T-helper 2 cell treated with Interferon-gamma antibody and Interleukin-4, amounts not matched to agents 5 μg/mL and 100 μg/mL, for 36 hours (primary cell): ENCODE measurements at regions not wholly inside any gene's neighbourhood (a gene's known extent, or its start where the extent isn't known, plus 50 kb on each side); places are given as distances from the start of the nearest gene placed in this dataset.

Source experiments
- DNase-seq: peaks from one replicate; pipeline ENCODE4 v3.0.0; 2021; ENCODE audit warnings: low spot score
- H3K27ac Mint-ChIP-seq: one replicate; pipeline ENCODE4 v1.8.0; 2021; ENCODE audit warnings: mild to moderate bottlenecking, mixed read lengths
- H3K27me3 Mint-ChIP-seq: one replicate; pipeline ENCODE4 v1.8.0; 2021; ENCODE audit warnings: low read depth, mixed read lengths
- H3K36me3 Mint-ChIP-seq: one replicate; pipeline ENCODE4 v1.8.0; 2021; ENCODE audit warnings: low read depth, mixed read lengths
- H3K4me1 Mint-ChIP-seq: one replicate; pipeline ENCODE4 v1.8.0; 2021; ENCODE audit warnings: low read depth, mixed read lengths
- H3K4me3 Mint-ChIP-seq: one replicate; pipeline ENCODE4 v1.8.0; 2022; ENCODE audit warnings: mild to moderate bottlenecking, moderate library complexity, mixed read lengths
- H3K9me3 Mint-ChIP-seq: one replicate; pipeline ENCODE4 v1.8.0; 2021; ENCODE audit warnings: mixed read lengths

DNA sequence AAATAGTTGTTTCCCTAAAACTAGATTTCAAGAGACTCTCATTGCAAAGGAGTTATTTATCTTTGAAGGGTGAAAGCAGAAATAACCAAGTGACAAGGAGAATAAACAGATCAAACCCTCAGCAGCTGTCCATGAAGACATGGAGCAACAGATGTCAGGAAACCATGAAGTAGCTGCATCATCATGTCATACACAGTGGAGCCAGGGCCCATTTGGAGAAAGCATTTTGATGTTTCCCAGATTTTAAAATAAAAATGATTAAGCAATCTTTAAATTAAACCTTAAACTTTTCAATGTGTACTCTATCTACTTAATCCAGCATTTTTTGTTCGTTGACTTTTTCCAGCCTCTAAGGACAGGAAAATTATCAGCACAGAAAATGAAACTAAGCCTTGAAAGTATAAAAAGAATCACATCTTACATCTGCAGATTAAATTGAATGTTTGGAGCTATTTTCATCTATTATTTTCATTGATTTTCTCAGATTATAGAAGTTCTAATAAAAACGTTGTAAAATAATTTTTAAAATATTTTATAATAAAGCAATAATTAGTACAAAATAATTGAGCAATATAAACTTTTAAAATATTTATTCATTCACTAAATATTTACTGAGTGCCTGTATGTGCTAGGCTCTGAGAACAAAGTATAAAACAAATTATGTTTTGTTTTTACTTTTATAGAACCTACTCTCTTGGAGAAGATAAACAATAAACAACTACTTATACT is 860.1 kb downstream of the BCL11A start:
- Mint-ChIP-seq H3K9me3 (no peaks in the 10 kb centered on the region), H3K36me3 (no peaks in the 10 kb centered on the region), H3K27me3 (no peaks in the 10 kb centered on the region), H3K4me3 (no peak overlapping the region), H3K4me1 (no peaks in the 10 kb centered on the region), H3K27ac (no peak overlapping the region)
- no peak for DNase-seq

DNA sequence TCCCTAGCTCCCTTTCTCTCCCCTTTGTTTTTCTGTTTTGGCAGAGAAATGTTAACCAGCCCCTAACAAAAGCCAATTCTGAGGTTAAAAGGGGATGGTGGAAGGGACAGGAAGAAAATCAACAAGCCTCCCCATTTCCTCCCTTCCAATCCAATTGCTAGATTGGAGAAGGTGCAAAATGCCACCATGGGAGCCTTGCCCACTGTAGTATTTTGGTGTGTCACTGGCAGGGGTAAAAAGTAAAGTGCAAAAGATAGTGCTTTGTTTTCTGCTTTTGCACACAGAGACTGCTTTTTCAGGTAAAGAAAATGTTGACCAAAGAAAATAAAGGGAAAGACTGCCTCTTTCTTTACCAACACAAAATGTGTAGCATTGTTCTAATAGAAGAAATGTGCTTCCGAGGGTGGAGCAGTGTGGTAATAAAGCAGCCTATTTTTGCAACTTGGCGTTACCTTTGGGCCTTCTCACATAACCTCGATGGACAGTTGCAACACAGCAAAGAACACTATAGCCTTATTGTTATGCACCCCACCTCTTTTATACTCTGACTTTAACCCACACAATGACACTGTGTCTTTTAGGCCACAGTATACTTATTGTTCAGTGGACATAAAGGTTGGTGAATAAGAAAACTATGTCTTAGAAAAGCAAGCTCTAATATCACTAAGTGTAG is 861.8 kb downstream of the BCL11A start:
- H3K4me3 Mint-ChIP-seq: no peak overlapping the region
- H3K27me3 Mint-ChIP-seq: no peaks in the 10 kb centered on the region
- no peak for DNase-seq
- peaks cover 3% of the 10 kb centered on the region for H3K9me3 Mint-ChIP-seq
- no peaks in the 10 kb centered on the region for H3K4me1 Mint-ChIP-seq
- H3K36me3 Mint-ChIP-seq: no peaks in the 10 kb centered on the region
- H3K27ac Mint-ChIP-seq: no peak overlapping the region

DNA sequence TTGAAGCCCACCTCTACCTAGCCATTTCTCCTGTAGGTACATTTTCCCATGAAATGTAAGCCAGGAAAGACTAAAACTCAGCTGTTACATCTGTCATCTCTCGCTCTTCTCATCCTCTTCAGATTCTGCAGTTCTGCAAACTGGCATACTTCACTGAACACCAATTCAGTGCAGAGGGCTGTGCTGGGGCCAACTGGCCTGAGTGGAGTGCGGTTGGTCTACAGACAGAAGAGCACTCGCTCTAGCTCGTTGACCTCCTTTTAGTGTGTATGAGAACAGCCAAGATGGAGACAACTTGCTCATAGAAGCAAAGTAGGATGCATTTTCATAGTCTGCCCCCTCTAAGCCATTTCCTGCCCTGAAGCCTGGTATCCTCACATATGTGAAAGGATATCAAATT is 862.6 kb downstream of the BCL11A start:
- H3K36me3 Mint-ChIP-seq: no peaks in the 10 kb centered on the region
- H3K4me3 Mint-ChIP-seq: no peak overlapping the region
- H3K27ac Mint-ChIP-seq: no peak overlapping the region
- no peaks in the 10 kb centered on the region for H3K27me3 Mint-ChIP-seq
- H3K4me1 Mint-ChIP-seq: no peaks in the 10 kb centered on the region
- peaks cover 5% of the 10 kb centered on the region for H3K9me3 Mint-ChIP-seq
- DNase-seq: no peak

DNA sequence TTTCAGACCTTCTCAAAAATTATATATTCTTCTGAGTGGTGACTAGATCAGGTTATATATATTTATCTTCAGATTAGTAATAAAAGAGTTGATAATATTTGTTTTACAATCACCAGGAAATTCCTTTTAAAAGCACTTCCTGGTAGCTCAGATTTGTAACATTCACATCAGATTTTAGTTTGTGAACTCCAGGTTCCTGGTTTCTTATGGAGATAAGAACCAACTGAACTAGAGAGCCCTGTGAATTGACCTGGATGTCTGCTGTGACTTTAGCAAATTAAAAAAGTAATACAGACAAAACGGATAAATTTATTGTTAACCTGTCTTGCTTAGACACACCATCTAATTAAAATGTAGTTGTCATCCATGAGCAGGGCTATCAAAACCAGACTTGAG is 868.7 kb downstream of the BCL11A start:
- no peaks in the 10 kb centered on the region for H3K36me3 Mint-ChIP-seq
- H3K27me3 Mint-ChIP-seq: no peaks in the 10 kb centered on the region
- no peaks in the 10 kb centered on the region for H3K4me1 Mint-ChIP-seq
- DNase-seq: no peak
- H3K4me3 Mint-ChIP-seq: no peak overlapping the region
- peaks cover 5% of the 10 kb centered on the region for H3K9me3 Mint-ChIP-seq
- no peak overlapping the region for H3K27ac Mint-ChIP-seq

DNA sequence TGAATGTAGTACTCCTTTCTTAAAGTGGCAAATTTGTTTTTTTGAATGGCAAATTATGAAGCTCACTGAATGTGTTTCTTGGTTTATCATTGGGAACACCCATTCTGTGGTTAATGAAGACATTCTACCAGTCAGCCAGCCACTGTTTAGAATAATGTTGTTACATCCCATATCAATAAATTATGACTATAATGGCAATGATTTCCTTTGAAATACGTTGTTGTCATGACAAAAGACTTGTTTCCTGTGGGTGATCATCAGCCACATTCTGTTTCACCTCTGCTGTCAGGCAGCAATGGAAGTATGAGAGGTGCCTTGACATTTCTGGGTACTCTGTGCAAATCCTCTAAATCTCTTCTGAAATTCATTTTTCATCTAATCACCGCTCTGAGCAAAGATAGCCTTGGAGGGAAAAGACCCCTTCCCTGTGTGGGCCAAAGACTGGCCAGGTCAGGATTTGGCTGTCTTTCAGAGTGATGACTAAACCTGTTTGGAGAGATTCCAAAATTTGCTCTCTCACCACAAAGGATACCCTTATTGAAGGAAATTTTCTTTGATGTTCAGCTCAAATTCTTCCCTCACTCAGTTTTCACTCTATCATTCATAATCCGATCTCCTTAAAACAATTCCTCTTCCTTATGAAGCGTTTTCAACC is 869.2 kb downstream of the BCL11A start:
- H3K27ac Mint-ChIP-seq: no peak overlapping the region
- DNase-seq: no peak
- peaks cover 5% of the 10 kb centered on the region for H3K9me3 Mint-ChIP-seq
- H3K4me1 Mint-ChIP-seq: no peaks in the 10 kb centered on the region
- H3K27me3 Mint-ChIP-seq: no peaks in the 10 kb centered on the region
- no peaks in the 10 kb centered on the region for H3K36me3 Mint-ChIP-seq
- H3K4me3 Mint-ChIP-seq: no peak overlapping the region

DNA sequence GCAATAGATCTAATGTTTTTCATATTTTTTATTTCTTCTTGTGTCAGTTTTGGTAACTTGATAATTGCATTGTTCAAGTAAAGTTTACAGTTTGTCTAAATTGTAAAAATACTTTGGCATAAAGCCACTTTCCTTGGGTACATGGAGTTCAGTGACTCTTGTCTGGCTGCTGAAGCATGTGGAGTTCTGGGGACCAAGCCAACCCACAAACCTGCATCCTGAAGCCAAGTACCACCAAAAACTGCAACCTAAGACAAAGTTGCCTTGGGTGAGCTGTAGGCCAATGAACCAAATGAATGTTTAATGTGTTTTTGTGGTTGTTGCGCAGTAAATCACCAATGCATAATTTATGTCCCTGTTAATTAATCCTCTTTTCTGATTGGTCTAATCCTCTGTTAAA is 872.6 kb downstream of the BCL11A start:
- Mint-ChIP-seq H3K4me3 (no peak overlapping the region), H3K4me1 (no peaks in the 10 kb centered on the region), H3K27ac (no peak overlapping the region), H3K9me3 (no peaks in the 10 kb centered on the region), H3K36me3 (no peaks in the 10 kb centered on the region), H3K27me3 (no peaks in the 10 kb centered on the region)
- DNase-seq: no peak

DNA sequence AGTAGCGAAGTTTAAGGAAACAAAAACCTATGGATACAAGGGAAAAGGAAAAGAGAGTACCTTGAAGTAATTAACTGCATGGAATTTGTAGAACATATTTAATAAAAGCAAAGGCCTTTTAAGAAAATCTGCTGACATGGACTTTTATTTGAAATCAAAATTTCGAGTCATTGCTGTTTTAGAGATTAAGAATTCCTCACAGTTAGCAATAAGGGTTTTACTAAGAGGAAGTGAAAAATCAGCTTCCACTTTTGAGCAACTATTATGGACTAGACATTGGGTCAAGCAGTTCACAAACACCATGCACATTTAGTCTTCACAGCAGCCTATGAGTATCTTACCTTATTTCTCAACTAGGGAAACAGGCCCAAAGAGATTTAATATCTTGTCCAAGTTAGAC is 876.3 kb downstream of the BCL11A start:
- H3K4me1 Mint-ChIP-seq: no peaks in the 10 kb centered on the region
- no peak overlapping the region for H3K4me3 Mint-ChIP-seq

DNA sequence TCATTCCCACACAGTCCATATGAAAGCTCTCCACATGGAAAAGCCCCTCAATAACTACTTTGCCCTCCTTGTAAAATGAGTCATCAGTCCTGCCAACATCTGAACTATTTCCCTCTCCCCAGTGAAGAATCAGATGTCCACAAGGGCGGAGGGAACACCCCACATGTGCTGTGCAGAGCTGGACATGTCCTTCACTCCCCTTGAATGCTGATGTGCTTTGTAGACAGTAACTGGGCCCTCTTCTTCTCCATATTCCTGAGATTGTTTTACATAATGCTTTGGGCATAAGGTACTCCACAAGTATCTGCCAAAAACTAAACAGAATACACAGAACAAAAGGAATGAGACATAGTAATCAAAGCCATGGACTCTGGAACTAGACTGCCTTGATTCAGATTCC is 879.4 kb downstream of the BCL11A start:
- no peaks in the 10 kb centered on the region for H3K4me1 Mint-ChIP-seq

More for the DNA sequence above, 876.3 kb downstream of the BCL11A start:
- no peaks in the 10 kb centered on the region for H3K27me3 Mint-ChIP-seq
- DNase-seq: no peak
- no peaks in the 10 kb centered on the region for H3K9me3 Mint-ChIP-seq
- no peaks in the 10 kb centered on the region for H3K36me3 Mint-ChIP-seq
- H3K27ac Mint-ChIP-seq: no peak overlapping the region

DNA sequence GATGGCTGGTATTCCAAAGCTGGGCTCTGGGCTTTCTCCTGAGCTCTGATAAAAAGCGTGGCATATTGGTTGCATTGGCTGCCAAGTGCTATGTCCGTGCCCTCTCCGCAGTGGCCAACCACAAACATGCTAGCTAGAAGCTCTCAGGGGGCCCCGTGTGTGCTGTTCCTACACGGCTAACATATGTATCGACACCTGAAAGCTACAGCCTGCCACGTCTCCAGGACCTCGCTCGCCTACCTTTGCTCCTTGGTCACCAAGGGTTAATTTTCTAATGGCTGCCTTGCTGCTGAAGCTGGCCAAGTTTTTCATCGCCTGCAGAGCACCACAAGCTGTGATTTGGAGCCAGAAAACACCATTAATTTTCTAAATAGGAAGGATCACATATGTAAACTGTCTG is 888.4 kb downstream of the BCL11A start:
- H3K9me3 Mint-ChIP-seq: no peaks in the 10 kb centered on the region
- no peaks in the 10 kb centered on the region for H3K36me3 Mint-ChIP-seq
- H3K27me3 Mint-ChIP-seq: no peaks in the 10 kb centered on the region
- H3K4me3 Mint-ChIP-seq: no peak overlapping the region
- no peak overlapping the region for H3K27ac Mint-ChIP-seq
- H3K4me1 Mint-ChIP-seq: no peaks in the 10 kb centered on the region
- no peak for DNase-seq

More for the DNA sequence above, 879.4 kb downstream of the BCL11A start:
- no peaks in the 10 kb centered on the region for H3K36me3 Mint-ChIP-seq
- H3K27ac Mint-ChIP-seq: no peak overlapping the region
- H3K4me3 Mint-ChIP-seq: no peak overlapping the region
- no peaks in the 10 kb centered on the region for H3K27me3 Mint-ChIP-seq
- no peaks in the 10 kb centered on the region for H3K9me3 Mint-ChIP-seq
- no peak for DNase-seq

DNA sequence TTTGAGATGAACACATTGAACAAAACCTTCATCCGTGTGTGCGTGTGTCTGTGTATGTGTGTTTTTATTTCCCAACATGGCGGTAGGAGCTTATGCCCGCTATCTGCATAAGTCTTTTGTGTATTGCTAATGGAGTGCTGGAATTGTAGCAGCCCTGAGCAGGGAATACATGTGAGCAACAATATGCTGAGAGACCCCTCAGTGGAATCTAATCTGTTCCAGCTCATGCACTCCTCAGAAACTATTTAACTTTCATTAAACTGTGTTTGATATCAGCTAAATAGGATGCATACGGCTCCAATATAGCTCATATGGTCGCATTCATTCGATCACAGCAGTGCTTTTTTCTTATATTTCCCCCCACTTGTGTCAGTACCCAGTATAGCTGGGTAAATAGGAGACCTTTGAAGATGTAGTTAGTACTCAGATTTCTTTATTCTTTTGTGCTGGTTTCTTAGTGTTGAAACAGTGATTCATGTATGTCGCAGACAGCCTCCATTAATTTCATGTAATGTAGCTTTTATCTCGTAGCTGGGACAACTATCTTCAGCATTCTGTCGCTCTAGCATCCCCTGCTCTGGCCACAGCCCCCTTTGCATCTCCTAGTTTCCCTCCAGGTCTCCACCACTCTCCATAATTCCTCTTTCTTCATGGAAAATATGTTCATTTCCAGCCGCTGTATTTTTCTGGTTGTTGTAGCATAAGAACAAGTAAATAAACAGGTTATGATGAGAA is 891.2 kb downstream of the BCL11A start:
- H3K9me3 Mint-ChIP-seq: no peaks in the 10 kb centered on the region
- no peak overlapping the region for H3K27ac Mint-ChIP-seq
- H3K4me3 Mint-ChIP-seq: no peak overlapping the region
- DNase-seq: no peak
- H3K4me1 Mint-ChIP-seq: no peaks in the 10 kb centered on the region
- no peaks in the 10 kb centered on the region for H3K27me3 Mint-ChIP-seq
- H3K36me3 Mint-ChIP-seq: no peaks in the 10 kb centered on the region

DNA sequence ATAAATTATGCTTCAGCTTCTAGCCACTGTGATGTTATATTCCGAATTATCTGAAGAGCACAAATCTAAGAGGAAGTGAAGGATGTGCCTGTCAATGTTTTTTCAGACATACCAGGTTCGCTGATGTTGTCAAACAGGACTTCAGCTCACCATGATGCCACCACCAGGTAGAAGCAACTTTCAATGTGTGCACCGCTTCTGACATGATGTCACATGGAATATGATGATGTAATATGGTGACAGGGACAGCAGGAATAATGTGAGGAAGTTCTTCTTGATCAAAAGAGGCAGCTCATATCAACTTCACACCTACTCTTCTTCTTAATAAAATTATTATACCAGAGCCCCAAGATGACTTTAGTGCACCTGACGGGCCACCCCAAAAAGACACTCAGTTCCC is 893.2 kb downstream of the BCL11A start:
- no peaks in the 10 kb centered on the region for H3K4me1 Mint-ChIP-seq
- H3K36me3 Mint-ChIP-seq: no peaks in the 10 kb centered on the region
- H3K9me3 Mint-ChIP-seq: no peaks in the 10 kb centered on the region
- no peak for DNase-seq
- H3K27me3 Mint-ChIP-seq: no peaks in the 10 kb centered on the region
- H3K4me3 Mint-ChIP-seq: no peak overlapping the region
- H3K27ac Mint-ChIP-seq: no peak overlapping the region

DNA sequence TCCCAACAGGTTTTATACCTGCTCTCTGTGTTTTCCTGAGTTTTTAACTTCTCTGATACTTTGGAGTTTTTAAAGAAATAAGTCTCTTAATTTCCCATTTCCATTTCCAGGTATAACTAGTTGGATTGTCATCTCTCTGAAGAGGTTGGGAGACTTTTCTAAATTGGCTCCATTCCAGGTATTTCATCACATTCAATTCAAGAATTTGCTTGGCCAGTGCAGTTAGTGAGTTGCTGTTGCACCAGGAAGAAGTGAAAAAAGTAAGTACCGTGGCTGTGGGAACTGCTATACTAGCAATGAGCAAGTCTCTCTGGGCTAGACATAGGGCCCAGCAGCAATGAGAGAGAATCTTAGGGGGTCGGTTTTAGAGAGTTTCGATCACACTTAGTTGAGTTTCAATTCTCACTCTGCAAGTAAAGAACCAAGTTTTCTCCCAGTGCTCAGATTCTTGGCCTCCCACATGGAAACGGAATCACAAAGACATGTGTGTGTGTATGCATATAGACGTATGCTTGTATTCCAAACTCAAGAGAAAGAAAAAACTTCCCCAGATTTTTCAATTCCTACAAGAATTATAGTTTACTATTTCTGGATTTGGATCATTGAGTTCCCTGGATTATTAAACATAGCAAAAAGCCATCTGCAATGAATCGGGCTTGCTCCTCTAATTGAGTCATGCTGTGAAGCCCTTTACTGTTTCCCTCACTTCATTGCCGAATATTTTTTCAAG is 894.4 kb downstream of the BCL11A start:
- DNase-seq: no peak
- H3K4me3 Mint-ChIP-seq: no peak overlapping the region
- no peaks in the 10 kb centered on the region for H3K4me1 Mint-ChIP-seq
- no peak overlapping the region for H3K27ac Mint-ChIP-seq
- H3K27me3 Mint-ChIP-seq: no peaks in the 10 kb centered on the region
- no peaks in the 10 kb centered on the region for H3K36me3 Mint-ChIP-seq
- no peaks in the 10 kb centered on the region for H3K9me3 Mint-ChIP-seq

DNA sequence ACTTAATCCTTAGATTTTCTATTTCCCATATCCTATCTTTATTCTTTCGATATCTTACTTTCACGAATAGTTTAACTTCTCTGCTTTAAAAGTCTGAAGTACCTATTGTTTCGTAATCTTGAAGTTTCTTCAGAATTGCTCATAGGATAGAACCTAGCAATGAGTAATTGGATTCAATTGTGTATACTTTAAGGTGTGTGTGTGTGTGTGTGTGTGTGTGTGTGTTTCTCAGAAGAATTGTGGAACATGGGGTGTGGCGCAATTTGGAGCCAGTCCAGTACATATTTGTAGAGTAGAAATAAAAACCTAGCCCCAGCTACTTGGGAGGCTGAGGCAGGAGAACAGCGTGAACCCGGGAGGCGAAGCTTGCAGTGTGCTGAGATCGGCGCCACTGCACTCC is 897.6 kb downstream of the BCL11A start:
- H3K4me3 Mint-ChIP-seq: no peak overlapping the region
- H3K36me3 Mint-ChIP-seq: no peaks in the 10 kb centered on the region
- H3K27me3 Mint-ChIP-seq: no peaks in the 10 kb centered on the region
- no peak for DNase-seq
- H3K27ac Mint-ChIP-seq: no peak overlapping the region
- H3K9me3 Mint-ChIP-seq: no peaks in the 10 kb centered on the region
- H3K4me1 Mint-ChIP-seq: no peaks in the 10 kb centered on the region
